GM21381 (cell line): ENCODE measurements at regions not wholly inside any gene's neighbourhood (a gene's known extent, or its start where the extent isn't known, plus 50 kb on each side); places are given as distances from the start of the nearest gene placed in this dataset.
"Not testable (repeated sequence)": the region's sequence is repeated elsewhere in the genome, so short reads cannot be mapped to it uniquely, and the experiment has no call there.

ENCODE experiments used
- ATAC-seq: cut with Tn5 transposase; IDR thresholded peaks from one replicate; pipeline ENCODE4 v1.9.1; 2021; ENCODE audit warnings: mild to moderate bottlenecking, moderate library complexity; ENCODE audit not compliant: unreplicated experiment

GRCh38 chr10:4902571-4903011 lies 60.6 kb upstream of the AKR1C1 start:
- ATAC-seq: peak; percentile 58

- ATAC-seq: not testable (repeated sequence)
Observed at GRCh38 chr10:4903126-4903525, 60.1 kb upstream of the AKR1C1 start.

- not testable (repeated sequence) for ATAC-seq
Observed at GRCh38 chr10:4903675-4904074, 59.5 kb upstream of the AKR1C1 start.

- no peak for ATAC-seq
Observed at GRCh38 chr10:4909118-4909517, 54.1 kb upstream of the AKR1C1 start.
